ENCODE measurements at regions not wholly inside any gene's neighbourhood (a gene's known extent, or its start where the extent isn't known, plus 50 kb on each side); places are given as distances from the start of the nearest gene placed in this dataset.

DNA sequence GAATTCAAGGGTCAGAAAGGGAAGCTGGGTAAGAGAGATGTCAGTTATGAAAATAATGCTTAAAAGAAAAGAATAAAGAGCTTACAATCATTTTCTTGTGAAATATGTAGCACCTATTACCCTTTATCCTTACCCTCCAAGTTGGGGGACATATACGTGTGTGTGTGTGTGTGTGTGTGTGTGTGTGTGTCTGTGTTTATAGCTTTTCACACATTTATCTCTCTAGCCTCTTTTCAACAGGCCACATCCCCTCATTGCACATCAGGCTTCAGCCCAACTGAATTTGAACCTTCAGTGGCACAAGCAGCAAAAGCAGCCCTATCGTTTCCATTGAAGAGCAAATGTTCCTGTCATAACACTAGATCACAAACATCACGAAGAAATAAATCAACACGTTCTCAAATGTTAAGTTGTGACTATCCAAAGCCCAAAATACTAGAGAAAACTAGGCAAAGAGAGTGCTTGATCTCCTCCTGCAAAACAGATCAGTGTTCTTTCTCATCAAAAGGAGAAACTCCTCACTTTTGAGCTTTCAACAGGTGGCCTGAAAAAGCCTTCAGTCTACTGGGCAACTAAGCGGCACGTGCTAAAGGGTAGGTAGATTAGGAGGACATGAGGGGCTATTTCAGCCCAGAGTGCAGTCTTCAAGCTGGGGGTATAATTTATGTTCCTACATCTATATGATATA, 416.4 kb downstream of the EFNA5 start:
- TF ChIP-seq, protein P1, sequence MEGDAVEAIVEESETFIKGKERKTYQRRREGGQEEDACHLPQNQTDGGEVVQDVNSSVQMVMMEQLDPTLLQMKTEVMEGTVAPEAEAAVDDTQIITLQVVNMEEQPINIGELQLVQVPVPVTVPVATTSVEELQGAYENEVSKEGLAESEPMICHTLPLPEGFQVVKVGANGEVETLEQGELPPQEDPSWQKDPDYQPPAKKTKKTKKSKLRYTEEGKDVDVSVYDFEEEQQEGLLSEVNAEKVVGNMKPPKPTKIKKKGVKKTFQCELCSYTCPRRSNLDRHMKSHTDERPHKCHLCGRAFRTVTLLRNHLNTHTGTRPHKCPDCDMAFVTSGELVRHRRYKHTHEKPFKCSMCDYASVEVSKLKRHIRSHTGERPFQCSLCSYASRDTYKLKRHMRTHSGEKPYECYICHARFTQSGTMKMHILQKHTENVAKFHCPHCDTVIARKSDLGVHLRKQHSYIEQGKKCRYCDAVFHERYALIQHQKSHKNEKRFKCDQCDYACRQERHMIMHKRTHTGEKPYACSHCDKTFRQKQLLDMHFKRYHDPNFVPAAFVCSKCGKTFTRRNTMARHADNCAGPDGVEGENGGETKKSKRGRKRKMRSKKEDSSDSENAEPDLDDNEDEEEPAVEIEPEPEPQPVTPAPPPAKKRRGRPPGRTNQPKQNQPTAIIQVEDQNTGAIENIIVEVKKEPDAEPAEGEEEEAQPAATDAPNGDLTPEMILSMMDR (IDR thresholded peaks at IDR 0.05), result no peak
- no peak for TF ChIP-seq EZH2 (IDR thresholded peaks at IDR 0.05; ENCODE audit: borderline replicate concordance, insufficient read depth, low read depth, low read length, poor library complexity, severe bottlenecking)
